ENCODE measurements at regions not wholly inside any gene's neighbourhood (a gene's known extent, or its start where the extent isn't known, plus 50 kb on each side); places are given as distances from the start of the nearest gene placed in this dataset.

DNA sequence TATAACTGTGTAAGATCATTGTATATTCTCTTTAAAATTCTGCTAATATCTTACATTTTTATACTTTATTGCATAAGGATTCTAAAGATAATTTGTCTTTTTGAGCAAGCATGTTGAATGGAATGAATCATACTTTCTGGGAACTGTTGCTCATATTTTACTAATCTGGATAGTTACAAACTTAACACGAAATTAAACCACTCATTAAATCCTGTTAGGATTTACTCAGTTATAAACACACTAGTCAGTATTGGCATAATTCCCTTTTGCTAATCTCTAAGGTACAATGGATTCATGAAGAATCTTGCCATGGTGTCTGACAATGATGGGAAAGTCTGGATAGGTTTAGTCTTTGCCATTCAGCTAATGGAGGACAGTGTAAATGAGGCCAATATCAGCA lies 338.1 kb upstream of the SMC2 start:
- TF ChIP-seq, protein P1, sequence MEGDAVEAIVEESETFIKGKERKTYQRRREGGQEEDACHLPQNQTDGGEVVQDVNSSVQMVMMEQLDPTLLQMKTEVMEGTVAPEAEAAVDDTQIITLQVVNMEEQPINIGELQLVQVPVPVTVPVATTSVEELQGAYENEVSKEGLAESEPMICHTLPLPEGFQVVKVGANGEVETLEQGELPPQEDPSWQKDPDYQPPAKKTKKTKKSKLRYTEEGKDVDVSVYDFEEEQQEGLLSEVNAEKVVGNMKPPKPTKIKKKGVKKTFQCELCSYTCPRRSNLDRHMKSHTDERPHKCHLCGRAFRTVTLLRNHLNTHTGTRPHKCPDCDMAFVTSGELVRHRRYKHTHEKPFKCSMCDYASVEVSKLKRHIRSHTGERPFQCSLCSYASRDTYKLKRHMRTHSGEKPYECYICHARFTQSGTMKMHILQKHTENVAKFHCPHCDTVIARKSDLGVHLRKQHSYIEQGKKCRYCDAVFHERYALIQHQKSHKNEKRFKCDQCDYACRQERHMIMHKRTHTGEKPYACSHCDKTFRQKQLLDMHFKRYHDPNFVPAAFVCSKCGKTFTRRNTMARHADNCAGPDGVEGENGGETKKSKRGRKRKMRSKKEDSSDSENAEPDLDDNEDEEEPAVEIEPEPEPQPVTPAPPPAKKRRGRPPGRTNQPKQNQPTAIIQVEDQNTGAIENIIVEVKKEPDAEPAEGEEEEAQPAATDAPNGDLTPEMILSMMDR (conservative IDR thresholded peaks at IDR 0.05; ENCODE audit: low read depth, low read length), result no peak
- peak; percentile 48 for DNase-seq (ENCODE audit: low read depth)

DNA sequence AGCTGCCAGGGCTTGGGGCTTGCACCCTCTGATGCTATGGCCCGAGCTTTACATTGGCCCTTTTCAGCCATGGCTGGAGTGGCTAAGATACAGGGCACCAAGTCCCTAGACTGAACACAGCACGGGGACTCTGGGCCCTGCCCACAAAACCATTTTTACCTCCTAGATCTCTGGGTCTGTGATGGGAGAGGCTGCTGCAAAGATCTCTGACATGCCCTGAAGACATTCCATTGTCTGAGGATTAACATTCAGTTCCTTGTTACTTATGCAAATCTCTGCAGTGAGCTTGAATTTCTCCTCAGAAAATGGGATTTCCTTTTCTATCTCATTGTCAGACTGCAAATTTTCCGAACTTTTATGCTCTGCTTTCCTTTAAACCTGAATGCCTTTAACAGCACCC lies 337.0 kb upstream of the SMC2 start:
- peak; percentile 20 for DNase-seq (ENCODE audit: low read depth)
- H3K4me3 ChIP-seq (ENCODE audit: low read length), result no peak overlapping the region
- TF ChIP-seq, protein P1 (conservative IDR thresholded peaks at IDR 0.05; ENCODE audit: low read depth, low read length), result no peak

More for the DNA sequence above, 338.1 kb upstream of the SMC2 start:
- H3K4me3 ChIP-seq (ENCODE audit: low read length), result no peak overlapping the region

DNA sequence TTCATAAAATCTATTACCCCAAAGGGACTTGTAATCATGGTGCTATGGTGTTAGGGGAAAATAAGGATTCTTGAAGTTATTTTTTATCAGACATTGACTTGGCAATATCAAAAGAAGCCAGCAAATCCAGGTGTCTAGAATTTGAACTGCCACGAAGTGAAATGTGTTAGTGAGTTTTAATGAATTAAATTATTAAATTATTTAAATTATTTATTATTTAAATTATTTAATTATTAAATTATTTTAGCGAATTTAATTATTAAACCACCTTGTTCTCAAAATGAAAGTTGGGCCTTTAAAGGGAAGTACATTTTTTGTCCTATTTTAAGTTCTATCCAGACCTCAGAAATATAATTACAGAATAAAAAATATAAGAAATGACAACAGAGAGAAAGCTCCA lies 332.6 kb upstream of the SMC2 start:
- no peak for DNase-seq (ENCODE audit: low read depth)
- H3K4me3 ChIP-seq (ENCODE audit: low read length), result no peak overlapping the region
- TF ChIP-seq, protein P1 (conservative IDR thresholded peaks at IDR 0.05; ENCODE audit: low read depth, low read length), result no peak

DNA sequence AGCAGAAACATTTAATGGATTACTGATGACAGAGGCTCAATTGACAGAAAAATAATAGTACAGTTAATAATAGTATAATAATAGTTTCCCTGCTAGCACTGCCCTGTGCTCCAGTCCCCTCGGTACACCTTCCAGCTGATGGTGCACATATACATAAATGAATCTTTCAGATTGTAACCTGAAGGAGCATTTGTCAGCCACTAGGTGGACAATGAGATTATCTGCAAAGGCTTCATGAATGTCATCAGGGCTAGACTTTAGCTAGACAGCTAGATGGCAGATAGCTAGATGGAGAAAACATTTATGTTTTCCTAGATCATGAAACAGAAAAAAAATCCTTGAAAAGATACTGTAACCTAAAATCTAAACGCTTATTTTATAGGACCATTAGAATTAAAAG lies 304.4 kb upstream of the SMC2 start:
- H3K4me3 ChIP-seq (ENCODE audit: low read length), result no peak overlapping the region
- TF ChIP-seq, protein P1 (conservative IDR thresholded peaks at IDR 0.05; ENCODE audit: low read depth, low read length), result peak; percentile 48
- DNase-seq (ENCODE audit: low read depth), result no peak

DNA sequence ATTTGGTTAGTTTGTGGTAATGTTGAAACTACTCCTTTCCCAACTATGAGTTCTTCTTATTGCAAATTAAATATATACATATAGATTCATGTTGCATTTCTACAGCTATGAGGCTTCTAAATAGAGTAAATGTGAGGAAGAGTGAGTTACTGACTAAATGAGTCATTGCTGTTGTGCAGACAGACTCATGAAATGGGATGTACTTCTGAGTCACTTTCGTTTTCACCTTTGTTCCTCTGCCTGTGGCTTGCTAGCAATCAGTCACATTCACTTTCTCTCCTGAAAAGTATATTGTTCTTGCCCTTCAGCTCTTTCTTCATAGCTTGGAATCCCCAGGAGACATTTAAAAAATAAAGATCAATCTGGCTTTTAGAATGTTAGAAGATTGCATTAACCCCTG lies 295.5 kb upstream of the SMC2 start:
- DNase-seq (ENCODE audit: low read depth), result no peak
- no peak overlapping the region for H3K4me3 ChIP-seq (ENCODE audit: low read length)
- TF ChIP-seq, protein P1 (conservative IDR thresholded peaks at IDR 0.05; ENCODE audit: low read depth, low read length), result no peak

DNA sequence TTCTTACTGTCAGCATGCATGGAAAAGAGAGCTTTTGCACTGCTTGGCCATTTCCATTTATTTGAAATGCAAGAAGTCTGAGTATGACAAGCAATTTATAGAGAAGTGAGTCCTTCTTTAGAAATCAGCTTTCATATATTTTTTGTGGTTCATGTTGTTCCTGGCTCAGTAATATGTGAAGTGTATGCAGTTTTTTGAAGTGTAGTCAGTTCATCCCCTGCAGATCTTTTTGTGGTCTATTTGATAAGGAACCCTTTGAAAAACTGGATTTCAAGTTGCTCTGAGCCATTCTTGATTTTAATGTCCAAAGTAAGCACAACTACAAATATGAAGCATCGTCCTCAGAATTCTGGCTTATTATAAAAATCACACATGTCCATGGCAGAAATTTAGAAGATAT lies 294.1 kb upstream of the SMC2 start:
- no peak overlapping the region for H3K4me3 ChIP-seq (ENCODE audit: low read length)
- TF ChIP-seq, protein P1 (conservative IDR thresholded peaks at IDR 0.05; ENCODE audit: low read depth, low read length), result no peak
- DNase-seq (ENCODE audit: low read depth), result no peak

DNA sequence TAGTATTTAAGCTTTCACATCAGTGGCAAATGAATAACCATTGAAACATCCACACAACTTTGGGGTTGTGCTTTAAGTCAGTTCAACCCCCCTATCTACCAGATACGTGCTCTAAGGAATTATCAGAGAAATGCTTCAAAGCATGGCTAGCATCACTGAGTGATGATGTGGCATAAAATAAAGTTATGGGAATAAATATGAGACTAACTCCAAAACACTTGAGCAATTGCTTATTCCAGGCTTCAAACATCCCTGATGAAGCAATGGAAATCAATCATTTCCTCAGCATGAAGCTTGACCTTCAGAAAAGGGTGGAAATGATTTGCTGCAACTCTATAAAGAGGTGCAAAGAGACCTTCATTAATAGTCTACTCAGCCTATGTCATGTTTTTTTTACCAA lies 292.0 kb upstream of the SMC2 start:
- H3K4me3 ChIP-seq (ENCODE audit: low read length), result no peak overlapping the region
- no peak for DNase-seq (ENCODE audit: low read depth)
- TF ChIP-seq, protein P1 (conservative IDR thresholded peaks at IDR 0.05; ENCODE audit: low read depth, low read length), result no peak

Measured in retinal pigment epithelial cell (primary cell).